Progenitor cell of endocrine pancreas (in vitro differentiated cells): ENCODE measurements at regions not wholly inside any gene's neighbourhood (a gene's known extent, or its start where the extent isn't known, plus 50 kb on each side); places are given as distances from the start of the nearest gene placed in this dataset.

Experiments
- DNase-seq: peaks from one replicate; pipeline ENCODE4 v3.0.0; 2021; ENCODE audit warnings: low spot score; ENCODE audit not compliant: unreplicated experiment
- H3K27ac Mint-ChIP-seq: 2 replicates; pipeline ENCODE4 v1.8.0; 2021; ENCODE audit warnings: mild to moderate bottlenecking, moderate library complexity, mixed read lengths
- H3K27me3 Mint-ChIP-seq: 2 replicates; pipeline ENCODE4 v1.8.0; 2021; ENCODE audit warnings: mixed read lengths
- H3K36me3 Mint-ChIP-seq: 2 replicates; pipeline ENCODE4 v1.8.0; 2022; ENCODE audit warnings: mixed read lengths; ENCODE audit not compliant: insufficient read depth
- H3K4me1 Mint-ChIP-seq: 2 replicates; pipeline ENCODE4 v1.8.0; 2021; ENCODE audit warnings: low read depth, mixed read lengths
- H3K4me3 Mint-ChIP-seq: 2 replicates; pipeline ENCODE4 v1.8.0; 2021; ENCODE audit warnings: low read depth, mild to moderate bottlenecking, moderate library complexity, mixed read lengths
- H3K9me3 Mint-ChIP-seq: 2 replicates; pipeline ENCODE4 v1.8.0; 2021; ENCODE audit warnings: low read depth, mixed read lengths
- TF ChIP-seq, protein P1 (sequence below): fragments of 200-600 bp; sonication (generic); IDR thresholded peaks from one replicate; pipeline ENCODE4 v1.5.0; 2021; ENCODE audit warnings: antibody characterized with exemption, mild to moderate bottlenecking; ENCODE audit not compliant: unreplicated experiment

DNA sequence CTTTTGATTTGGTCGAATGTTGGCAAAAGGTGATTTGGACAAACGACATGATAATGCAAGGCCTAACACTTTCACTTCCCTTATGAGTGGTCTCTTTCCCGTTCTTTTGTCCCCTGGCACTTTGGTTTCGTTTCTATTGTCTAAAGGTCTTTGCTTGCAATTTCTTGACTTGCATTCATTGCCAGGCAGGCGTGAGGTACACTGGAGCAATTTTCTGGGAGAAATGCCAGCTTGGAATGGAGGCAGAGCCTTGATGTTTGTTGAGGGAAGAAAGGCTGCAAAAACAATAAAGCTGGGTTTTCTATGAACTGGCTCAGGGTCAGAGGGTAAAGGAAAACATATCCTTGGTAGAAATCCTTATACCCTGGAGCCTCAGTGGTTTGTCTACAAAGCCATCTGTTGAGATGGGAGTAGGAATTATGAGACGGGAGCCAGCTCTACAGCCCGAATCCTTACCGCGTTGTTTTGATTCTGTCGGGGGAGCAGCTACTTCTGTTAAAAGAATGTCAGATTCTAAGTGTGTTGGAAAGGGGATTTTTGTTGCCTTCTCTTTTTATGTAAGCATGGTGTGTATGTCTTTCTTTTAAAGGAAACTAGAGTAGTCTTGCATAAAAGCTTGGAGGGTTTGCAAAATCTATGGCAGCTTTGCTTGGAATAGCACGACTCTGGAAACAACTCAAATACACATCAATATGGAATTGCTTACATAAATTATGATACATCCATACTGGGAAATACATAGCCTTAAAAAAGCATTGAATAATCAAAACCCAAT, 158.9 kb downstream of the RMI1 start:
- H3K4me3 Mint-ChIP-seq = no peak overlapping the region
- TF ChIP-seq, protein P1, sequence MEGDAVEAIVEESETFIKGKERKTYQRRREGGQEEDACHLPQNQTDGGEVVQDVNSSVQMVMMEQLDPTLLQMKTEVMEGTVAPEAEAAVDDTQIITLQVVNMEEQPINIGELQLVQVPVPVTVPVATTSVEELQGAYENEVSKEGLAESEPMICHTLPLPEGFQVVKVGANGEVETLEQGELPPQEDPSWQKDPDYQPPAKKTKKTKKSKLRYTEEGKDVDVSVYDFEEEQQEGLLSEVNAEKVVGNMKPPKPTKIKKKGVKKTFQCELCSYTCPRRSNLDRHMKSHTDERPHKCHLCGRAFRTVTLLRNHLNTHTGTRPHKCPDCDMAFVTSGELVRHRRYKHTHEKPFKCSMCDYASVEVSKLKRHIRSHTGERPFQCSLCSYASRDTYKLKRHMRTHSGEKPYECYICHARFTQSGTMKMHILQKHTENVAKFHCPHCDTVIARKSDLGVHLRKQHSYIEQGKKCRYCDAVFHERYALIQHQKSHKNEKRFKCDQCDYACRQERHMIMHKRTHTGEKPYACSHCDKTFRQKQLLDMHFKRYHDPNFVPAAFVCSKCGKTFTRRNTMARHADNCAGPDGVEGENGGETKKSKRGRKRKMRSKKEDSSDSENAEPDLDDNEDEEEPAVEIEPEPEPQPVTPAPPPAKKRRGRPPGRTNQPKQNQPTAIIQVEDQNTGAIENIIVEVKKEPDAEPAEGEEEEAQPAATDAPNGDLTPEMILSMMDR = no peak

DNA sequence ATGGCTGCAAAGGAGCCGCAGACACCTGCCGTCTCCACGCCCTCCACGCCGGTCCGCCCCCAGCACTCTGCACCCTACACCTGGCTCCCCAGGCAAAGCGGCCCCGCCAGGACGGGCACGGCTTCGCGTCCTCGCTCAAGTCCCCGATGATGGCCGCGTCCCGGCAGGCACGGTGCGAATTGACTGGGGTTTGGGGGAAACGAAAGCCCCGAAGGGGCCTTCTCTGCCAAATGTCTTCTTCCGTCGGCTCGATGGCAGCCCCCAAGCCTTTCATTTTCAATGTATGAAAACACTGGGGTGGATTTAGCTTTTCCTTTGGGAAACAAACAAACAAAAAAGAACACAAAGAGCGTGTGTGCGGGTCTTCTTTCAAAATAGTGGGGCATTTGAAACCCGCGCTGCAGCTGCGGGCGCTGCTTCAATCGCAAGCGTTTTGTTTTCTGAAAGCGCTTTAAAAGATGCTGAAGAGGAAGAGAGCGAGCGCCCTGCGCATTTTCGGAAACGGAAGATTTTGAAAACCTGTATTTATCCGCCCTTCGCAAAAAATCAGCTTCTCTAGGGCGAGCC, 160.0 kb downstream of the RMI1 start:
- H3K4me3 Mint-ChIP-seq = peak overlapping the region; percentile 72
- no peaks in the 10 kb centered on the region for H3K36me3 Mint-ChIP-seq
- TF ChIP-seq, protein P1 = no peak
- peaks cover 5% of the 10 kb centered on the region for H3K4me1 Mint-ChIP-seq
- no peaks in the 10 kb centered on the region for H3K9me3 Mint-ChIP-seq
- no peak overlapping the region for H3K27ac Mint-ChIP-seq
- H3K27me3 Mint-ChIP-seq = peaks cover 68% of the 10 kb centered on the region
- peak; percentile 38 for DNase-seq

More for the DNA sequence above, 158.9 kb downstream of the RMI1 start:
- no peak for DNase-seq
- Mint-ChIP-seq H3K36me3 (no peaks in the 10 kb centered on the region), H3K27ac (no peak overlapping the region), H3K27me3 (peaks cover 70% of the 10 kb centered on the region), H3K9me3 (no peaks in the 10 kb centered on the region), H3K4me1 (peaks cover 5% of the 10 kb centered on the region)

- peaks cover 5% of the 10 kb centered on the region for H3K4me1 Mint-ChIP-seq
- H3K27me3 Mint-ChIP-seq = peaks cover 63% of the 10 kb centered on the region
- no peaks in the 10 kb centered on the region for H3K9me3 Mint-ChIP-seq
- peak overlapping the region; percentile 17 for H3K27ac Mint-ChIP-seq
- no peaks in the 10 kb centered on the region for H3K36me3 Mint-ChIP-seq
- TF ChIP-seq, protein P1 = no peak
- no peak overlapping the region for H3K4me3 Mint-ChIP-seq
- no peak for DNase-seq
Measured at GRCh38 chr9:84141741-84142370, 161.3 kb downstream of the RMI1 start.

DNA sequence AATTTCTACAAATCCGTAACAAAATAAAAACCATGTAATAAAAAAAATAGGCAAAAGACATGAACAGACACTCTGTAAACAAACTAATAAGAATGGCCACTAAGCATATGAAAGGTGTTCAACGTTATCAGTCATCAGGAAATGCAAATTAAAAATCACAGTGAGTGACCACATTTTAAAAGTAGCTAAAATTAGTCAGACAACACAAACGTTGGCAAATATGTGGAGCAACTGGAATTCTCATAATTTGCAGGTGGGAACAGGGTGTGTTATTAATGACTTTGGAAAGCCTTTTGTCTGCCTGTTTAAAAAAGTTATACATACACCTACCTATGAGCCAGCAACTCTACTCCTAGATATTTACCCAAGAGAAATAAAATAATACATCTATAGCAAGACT, 164.4 kb downstream of the RMI1 start:
- Mint-ChIP-seq H3K4me1 (peaks cover 5% of the 10 kb centered on the region), H3K27ac (no peak overlapping the region), H3K4me3 (no peak overlapping the region), H3K27me3 (peaks cover 38% of the 10 kb centered on the region), H3K36me3 (no peaks in the 10 kb centered on the region), H3K9me3 (no peaks in the 10 kb centered on the region)
- DNase-seq = no peak
- TF ChIP-seq, protein P1 = no peak

- H3K9me3 Mint-ChIP-seq = no peaks in the 10 kb centered on the region
- H3K27ac Mint-ChIP-seq = no peak overlapping the region
- no peak for DNase-seq
- TF ChIP-seq, protein P1 = no peak
- H3K36me3 Mint-ChIP-seq = no peaks in the 10 kb centered on the region
- H3K4me1 Mint-ChIP-seq = peaks cover 2% of the 10 kb centered on the region
- peaks cover 34% of the 10 kb centered on the region for H3K27me3 Mint-ChIP-seq
- H3K4me3 Mint-ChIP-seq = no peak overlapping the region
Measured at GRCh38 chr9:84145780-84146179, 165.2 kb downstream of the RMI1 start.
